Lower leg skin (tissue), 4 donors: ENCODE measurements at regions not wholly inside any gene's neighbourhood (a gene's known extent, or its start where the extent isn't known, plus 50 kb on each side); places are given as distances from the start of the nearest gene placed in this dataset.

ENCODE experiments used
- DNase-seq, 2 donors: peaks; one replicate each; pipeline ENCODE4 v3.0.0-alpha.2; 2019; ENCODE audit warnings: low spot score in 2 of 2
- H3K4me3 ChIP-seq: fragments of 200-600 bp; sonication (generic); 2 replicates; pipeline ENCODE4 v1.5.1; 2017; ENCODE audit warnings: mild to moderate bottlenecking, low read depth; ENCODE audit not compliant: poor library complexity, severe bottlenecking
- CTCF ChIP-seq, 3 donors: fragments of 450-650 bp; IDR thresholded peaks; one replicate each; pipeline ENCODE4 v1.5.1; 2016; ENCODE audit warnings: antibody characterized with exemption in 3 of 3, mild to moderate bottlenecking in 3 of 3, moderate library complexity in 2 of 3
- POLR2A ChIP-seq, 2 donors: fragments of 450-650 bp; IDR thresholded peaks; one replicate each; pipeline ENCODE4 v1.6.1; 2016 to 2017; ENCODE audit warnings: antibody characterized with exemption in 2 of 2, mild to moderate bottlenecking in 1 of 2, moderate library complexity in 1 of 2
- WGBS, 2 donors: methylation state at CpG; one replicate each; pipeline ENCODE4 v1.1.5; 2018; 5-methylcytosine and 5-hydroxymethylcytosine counted together
- intact Hi-C: fragments of 100-400 bp; cut with DNase I; formaldehyde crosslinking; loops from one replicate; pipeline ENCODE4 v1.15.0; 2023; ENCODE audit warnings: low total_unique reads

- TF ChIP-seq CTCF (IDR thresholded peaks at IDR 0.05) (no peak), POLR2A (IDR thresholded peaks at IDR 0.05) (no peak)
- no peak overlapping the region for H3K4me3 ChIP-seq
- no peak for DNase-seq
- WGBS, 2 donors, result 93 to 98% methylated on average over 1 of the region's 1 CpG
- intact Hi-C loops, result no loop called here
These were observed 213.0 kb downstream of the OMA1 start for GRCh38 chr1:58333511-58333910.

GRCh38 chr1:58331156-58331555 is 215.4 kb downstream of the OMA1 start:
- H3K4me3 ChIP-seq, result no peak overlapping the region
- 93 to 96% methylated on average over 1 of the region's 1 CpG for WGBS, 2 donors
- DNase-seq, result no peak
- TF ChIP-seq CTCF (IDR thresholded peaks at IDR 0.05) (no peak), POLR2A (IDR thresholded peaks at IDR 0.05) (no peak)
- intact Hi-C loops, result no loop called here

DNA sequence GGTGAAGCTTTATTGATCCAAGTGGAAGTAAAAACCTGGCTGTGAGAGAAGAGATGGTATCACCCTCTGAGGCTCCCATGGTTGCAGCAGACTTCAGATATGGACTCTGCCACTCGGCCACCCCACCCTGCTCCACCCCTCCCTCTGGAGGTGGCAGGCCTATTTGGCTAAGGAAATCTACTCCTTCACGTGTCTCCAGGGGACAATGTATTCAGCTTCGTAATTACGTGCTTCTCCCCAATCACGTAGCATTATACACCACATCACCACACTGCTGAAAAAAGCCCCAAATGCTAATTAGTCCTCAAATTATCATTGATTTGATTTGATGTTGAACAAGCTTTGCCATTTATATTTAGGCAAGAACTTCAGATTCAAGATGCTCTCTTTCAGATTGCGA is 220.7 kb downstream of the OMA1 start:
- TF ChIP-seq POLR2A (IDR thresholded peaks at IDR 0.05) (no peak), CTCF (IDR thresholded peaks at IDR 0.05) (no peak)
- DNase-seq, result no peak
- WGBS, 2 donors, result 56 to 67% methylated on average over 6 of the region's 6 CpGs
- intact Hi-C loops, result no loop called here
- H3K4me3 ChIP-seq, result no peak overlapping the region

DNA sequence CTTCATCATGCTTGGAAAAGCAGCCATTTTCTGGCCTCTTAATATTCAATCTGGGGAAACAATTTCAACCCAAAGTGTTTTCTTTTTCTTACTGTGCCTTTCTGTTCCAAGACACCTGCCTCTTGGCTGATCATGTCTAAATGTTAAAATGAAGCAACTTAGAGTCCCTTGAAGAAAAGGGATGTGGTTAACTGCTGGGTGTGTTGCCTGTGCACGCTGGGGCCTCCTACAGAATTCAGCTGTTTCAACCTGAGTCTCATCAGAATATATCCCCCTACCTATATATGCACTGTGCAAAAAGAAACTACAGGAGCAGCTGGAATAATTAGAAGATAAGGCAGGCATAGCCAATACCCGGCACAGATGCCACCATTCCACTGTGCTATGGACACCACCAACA is 222.0 kb downstream of the OMA1 start:
- DNase-seq, result no peak

GRCh38 chr1:58318157-58319005 is 228.1 kb downstream of the OMA1 start:
- 65 to 70% methylated on average over 6 of the region's 6 CpGs for WGBS, 2 donors
- TF ChIP-seq CTCF (IDR thresholded peaks at IDR 0.05), result no peak
- no peak for TF ChIP-seq POLR2A (IDR thresholded peaks at IDR 0.05)
- intact Hi-C loops, result no loop called here
- DNase-seq, result no peak
- no peak overlapping the region for H3K4me3 ChIP-seq

More for the DNA sequence above, 222.0 kb downstream of the OMA1 start:
- WGBS, 2 donors, result 75 to 79% methylated on average over 2 of the region's 2 CpGs
- intact Hi-C loops, result no loop called here
- H3K4me3 ChIP-seq, result no peak overlapping the region
- no peak for TF ChIP-seq CTCF (IDR thresholded peaks at IDR 0.05)
- TF ChIP-seq POLR2A (IDR thresholded peaks at IDR 0.05), result no peak

GRCh38 chr1:58317694-58318093 is 228.8 kb downstream of the OMA1 start:
- TF ChIP-seq CTCF (IDR thresholded peaks at IDR 0.05), result no peak
- no peak for TF ChIP-seq POLR2A (IDR thresholded peaks at IDR 0.05)
- DNase-seq, result no peak
- H3K4me3 ChIP-seq, result no peak overlapping the region
- intact Hi-C loops, result no loop called here
- WGBS, 2 donors, result 81 to 90% methylated on average over 1 of the region's 1 CpG
